Body of pancreas (tissue), 4 donors: ENCODE measurements at regions not wholly inside any gene's neighbourhood (a gene's known extent, or its start where the extent isn't known, plus 50 kb on each side); places are given as distances from the start of the nearest gene placed in this dataset.

Experiments used
- POLR2A ChIP-seq, 3 donors: fragments of 450-650 bp; IDR thresholded peaks; one replicate each; pipeline ENCODE4 v1.6.1; 2016; ENCODE audit warnings: antibody characterized with exemption in 3 of 3, mild to moderate bottlenecking in 2 of 3
- TF ChIP-seq, protein P1 (sequence below), 7 experiments: fragments of 450-650 bp in 4 of 7; fragments of 200-600 bp in 3 of 7; sonication (generic) in 3 of 7; IDR thresholded peaks; one replicate each; pipeline ENCODE4 v1.5.1; 2016 to 2019; ENCODE audit warnings: antibody characterized with exemption in 7 of 7

DNA sequence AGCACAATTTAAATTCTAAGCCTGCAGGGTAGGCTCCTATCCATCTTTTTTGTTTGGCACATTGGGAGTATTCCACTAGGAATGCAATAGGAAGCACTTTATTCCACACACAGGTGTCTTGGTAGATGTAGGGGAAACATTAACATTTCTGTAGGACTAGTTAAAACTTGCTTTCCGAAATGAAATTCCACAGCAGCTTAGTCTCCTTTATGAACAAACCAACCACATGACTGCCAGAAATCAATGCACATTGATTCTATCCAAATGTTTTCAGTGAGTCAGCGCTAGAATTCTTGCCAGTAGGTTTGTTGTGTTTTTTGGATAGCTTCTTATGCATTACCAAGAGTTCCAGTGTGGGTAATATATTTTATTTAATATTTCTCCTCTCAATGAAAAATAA lies 207.9 kb upstream of the CSNK1A1L start:
- TF ChIP-seq, protein P1, sequence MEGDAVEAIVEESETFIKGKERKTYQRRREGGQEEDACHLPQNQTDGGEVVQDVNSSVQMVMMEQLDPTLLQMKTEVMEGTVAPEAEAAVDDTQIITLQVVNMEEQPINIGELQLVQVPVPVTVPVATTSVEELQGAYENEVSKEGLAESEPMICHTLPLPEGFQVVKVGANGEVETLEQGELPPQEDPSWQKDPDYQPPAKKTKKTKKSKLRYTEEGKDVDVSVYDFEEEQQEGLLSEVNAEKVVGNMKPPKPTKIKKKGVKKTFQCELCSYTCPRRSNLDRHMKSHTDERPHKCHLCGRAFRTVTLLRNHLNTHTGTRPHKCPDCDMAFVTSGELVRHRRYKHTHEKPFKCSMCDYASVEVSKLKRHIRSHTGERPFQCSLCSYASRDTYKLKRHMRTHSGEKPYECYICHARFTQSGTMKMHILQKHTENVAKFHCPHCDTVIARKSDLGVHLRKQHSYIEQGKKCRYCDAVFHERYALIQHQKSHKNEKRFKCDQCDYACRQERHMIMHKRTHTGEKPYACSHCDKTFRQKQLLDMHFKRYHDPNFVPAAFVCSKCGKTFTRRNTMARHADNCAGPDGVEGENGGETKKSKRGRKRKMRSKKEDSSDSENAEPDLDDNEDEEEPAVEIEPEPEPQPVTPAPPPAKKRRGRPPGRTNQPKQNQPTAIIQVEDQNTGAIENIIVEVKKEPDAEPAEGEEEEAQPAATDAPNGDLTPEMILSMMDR (IDR thresholded peaks at IDR 0.05): no peak
- TF ChIP-seq POLR2A (IDR thresholded peaks at IDR 0.05): no peak
